HG02623 (cell line): ENCODE measurements at regions not wholly inside any gene's neighbourhood (a gene's known extent, or its start where the extent isn't known, plus 50 kb on each side); places are given as distances from the start of the nearest gene placed in this dataset.

Experiments
- ATAC-seq: cut with Tn5 transposase; IDR thresholded peaks from one replicate; pipeline ENCODE4 v1.9.1; 2021; ENCODE audit warnings: moderate library complexity; ENCODE audit not compliant: unreplicated experiment

DNA sequence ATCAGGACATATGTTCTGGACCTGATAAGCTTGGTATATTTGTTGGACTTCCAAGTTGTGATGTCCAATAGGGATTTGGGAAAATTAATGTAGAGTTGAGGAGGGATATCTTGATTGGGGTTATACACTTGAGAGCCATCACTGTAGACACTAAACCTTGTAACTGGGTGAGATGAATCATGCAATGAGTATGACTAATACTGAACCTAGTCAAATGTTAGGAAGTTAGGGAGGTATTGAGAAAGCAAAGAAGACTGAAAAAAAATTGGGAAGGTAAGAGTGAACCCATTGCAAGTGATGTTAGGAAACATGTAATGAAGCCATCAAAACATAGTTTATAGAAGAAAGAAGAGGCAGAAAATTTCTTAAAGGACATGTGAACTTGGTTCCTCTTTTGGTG, 668.4 kb upstream of the CDH9 start:
- ATAC-seq, result no peak

- ATAC-seq, result no peak
Observed at GRCh38 chr5:27705661-27706060, 667.3 kb upstream of the CDH9 start.

DNA sequence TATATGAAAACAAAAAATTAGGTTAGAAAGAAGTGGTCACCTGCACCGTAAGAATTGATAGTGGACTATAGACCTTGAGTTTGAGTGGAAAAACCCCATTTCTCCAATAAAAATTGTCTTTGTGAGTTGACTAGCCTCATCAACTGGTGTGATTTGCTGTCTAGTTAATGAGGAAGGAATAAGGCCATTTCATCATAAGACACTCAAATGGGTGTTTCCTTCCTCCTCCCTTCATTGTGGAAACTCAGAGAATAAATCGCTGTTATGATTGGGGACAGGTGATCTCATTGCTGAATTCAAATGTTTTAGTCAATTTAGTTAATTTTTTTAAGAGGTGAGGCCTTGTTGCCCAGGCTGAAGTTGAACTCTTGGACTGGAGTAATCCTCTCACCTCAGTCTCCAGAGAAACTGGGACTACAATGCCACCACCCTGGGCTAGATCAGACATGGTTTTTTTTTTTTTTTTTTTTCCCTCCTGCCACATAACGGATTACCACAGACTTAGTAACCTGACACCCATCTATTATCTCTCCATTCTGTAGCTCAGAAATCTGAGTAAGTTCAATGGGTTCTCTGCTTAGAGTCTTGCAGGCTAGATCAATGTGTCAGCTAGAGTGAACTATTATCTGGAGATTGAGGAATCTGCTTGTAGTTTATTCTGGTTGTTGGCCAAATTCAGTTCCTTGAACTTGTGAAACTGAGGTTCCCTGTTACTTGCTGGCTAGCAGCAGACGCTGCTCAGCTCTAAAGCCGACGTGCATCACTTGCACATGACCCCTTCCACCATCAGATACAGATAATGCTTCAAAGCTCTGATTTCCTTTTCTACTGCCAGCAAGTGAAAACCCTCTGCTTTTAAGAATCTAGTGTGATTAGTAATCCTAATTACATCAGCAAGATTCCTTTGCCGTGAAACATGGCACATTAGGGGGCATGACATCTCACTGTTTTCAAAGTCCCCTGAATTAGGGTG, 663.8 kb upstream of the CDH9 start:
- no peak for ATAC-seq

DNA sequence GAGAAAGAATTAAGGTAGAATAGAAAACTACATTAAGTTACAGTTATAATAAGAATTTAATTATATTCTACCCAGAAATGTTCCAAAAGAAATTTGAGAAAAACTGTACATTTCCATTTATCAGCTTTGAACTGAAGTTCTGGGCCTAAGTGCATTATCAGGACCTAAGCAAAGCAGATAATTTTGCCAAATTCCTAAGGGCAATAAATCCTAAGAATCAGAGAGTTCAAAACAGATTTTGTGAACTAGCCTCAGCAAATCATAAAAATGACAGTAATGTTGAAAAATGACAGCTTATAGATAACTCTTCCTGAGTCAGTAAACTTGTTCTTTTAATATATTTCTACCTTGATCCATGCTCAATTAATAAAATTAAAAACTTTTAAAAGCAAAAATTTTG, 662.1 kb upstream of the CDH9 start:
- ATAC-seq, result no peak

DNA sequence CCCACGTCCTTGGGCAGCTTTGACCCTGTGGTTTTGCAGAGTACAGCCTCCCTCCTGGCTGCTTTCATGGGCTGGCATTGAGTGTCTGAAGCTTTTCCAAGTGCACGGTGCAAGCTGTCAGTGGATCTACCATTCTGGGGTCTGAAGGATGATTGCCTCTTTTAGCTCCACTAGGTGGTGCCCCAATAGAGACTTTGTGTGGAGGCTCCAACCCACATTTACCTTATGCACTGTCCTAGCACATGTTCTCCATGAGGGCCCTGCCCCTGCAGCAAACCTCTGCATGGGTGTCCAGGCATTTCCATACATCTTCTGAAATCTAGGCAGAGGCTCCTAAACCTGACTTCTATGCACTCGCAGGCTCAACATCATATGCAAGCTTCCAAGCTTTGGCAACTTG, 644.2 kb upstream of the CDH9 start:
- ATAC-seq, result no peak

- no peak for ATAC-seq
Observed at GRCh38 chr5:27652505-27652904, 614.1 kb upstream of the CDH9 start.

GRCh38 chr5:27639005-27639612, 600.7 kb upstream of the CDH9 start:
- no peak for ATAC-seq

- no peak for ATAC-seq
Observed at GRCh38 chr5:27619982-27620381, 581.6 kb upstream of the CDH9 start.

DNA sequence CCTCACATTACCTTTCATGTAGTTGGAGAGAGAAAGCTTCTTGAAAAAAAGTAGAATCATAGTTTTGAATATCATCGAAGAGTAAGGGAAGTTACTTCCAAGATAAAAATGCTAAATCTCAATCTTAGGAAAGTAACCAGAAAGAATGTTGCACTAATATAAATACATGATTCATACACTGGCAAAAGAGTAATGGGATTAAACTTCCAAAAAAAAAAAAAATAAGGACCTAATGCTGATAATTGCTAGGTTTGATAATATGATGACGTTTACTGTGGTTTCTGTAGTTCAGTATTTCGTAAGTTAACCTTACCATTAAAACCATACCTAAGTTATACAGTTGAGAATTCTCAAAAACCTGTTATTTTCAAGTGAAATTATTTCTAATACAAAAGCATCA, 573.8 kb upstream of the CDH9 start:
- no peak for ATAC-seq

- no peak for ATAC-seq
Observed at GRCh38 chr5:27608992-27609391, 570.6 kb upstream of the CDH9 start.

DNA sequence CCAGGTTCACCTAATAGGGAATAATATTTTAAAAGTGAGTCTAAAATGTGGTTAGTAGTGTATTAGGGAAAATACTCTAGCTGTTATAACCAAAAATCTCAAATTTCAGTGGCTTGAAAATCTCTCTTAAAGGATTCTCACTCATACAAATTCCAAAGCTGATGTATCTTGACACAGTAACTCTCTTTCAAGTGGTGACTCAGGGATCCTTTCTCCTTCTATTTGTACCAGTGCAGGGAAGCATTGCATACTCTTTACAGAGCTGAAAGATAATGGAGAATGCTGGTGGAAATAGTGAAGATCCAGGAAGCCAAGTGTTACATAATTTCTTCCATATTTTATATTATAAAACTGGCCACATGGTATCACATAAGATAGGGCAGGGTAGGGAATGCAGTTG, 560.2 kb upstream of the CDH9 start:
- no peak for ATAC-seq

DNA sequence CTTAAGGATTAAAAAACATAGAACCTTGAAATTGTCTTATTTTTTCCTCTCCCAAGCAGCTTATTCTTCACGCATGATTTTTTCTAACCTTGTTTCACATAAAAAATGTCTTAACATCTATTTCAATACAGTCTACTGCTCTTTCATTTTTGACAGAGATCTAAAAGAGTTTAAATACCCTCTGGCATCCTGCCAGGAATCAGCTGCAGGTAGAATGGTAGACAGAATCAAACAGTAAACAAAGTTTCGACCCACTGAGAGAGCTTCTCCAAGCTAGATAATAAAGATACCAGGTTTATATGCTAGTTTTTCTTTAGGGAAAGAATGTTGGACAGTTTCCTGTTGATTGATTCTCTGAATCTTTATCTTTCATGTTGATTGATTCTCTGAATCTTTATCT, 555.8 kb upstream of the CDH9 start:
- no peak for ATAC-seq

GRCh38 chr5:27592231-27592630, 553.8 kb upstream of the CDH9 start:
- ATAC-seq, result no peak

- no peak for ATAC-seq
Observed at GRCh38 chr5:27590503-27590902, 552.1 kb upstream of the CDH9 start.

- no peak for ATAC-seq
Observed at GRCh38 chr5:27578279-27578678, 539.9 kb upstream of the CDH9 start.

GRCh38 chr5:27571681-27572080, 533.3 kb upstream of the CDH9 start:
- no peak for ATAC-seq

- no peak for ATAC-seq
Observed at GRCh38 chr5:27568811-27569210, 530.4 kb upstream of the CDH9 start.

DNA sequence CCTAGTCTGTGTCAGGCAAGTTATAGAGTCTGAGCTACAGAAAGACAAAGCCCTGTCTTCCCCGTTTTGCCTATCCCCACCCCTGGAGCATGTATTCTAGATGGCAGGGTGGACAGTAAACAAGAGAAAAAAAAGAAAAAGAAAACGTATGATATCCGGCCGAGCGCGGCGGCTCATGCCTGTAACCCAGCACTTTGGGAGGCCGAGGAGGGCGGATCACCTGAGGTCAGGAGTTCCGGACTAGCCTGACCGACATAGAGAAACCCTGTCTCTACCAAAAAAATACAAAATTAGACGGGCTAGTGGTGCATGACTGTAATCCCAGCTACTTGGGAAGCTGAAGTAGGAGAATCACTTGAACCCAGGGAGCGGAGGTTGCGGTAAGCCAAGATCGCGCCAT, 523.0 kb upstream of the CDH9 start:
- no peak for ATAC-seq

DNA sequence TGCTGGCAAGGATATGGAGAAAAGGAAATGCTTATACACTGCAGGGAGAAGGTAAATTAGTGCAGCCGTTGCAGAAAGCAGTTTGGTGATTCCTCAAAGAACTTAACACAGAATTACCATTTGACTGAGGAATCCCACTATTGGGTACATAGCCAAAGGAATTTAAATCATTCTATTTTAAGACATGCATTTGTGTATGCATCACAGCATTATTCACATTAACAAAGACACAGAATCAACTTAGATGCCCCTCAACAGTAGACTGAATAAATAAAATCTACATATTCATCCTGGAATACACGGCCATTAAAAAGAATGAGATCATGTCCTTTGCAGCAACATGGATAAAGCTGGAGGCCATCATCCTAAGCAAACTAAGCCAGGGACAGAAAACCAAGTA, 510.1 kb upstream of the CDH9 start:
- ATAC-seq, result no peak

GRCh38 chr5:27535031-27535557, 496.7 kb upstream of the CDH9 start:
- no peak for ATAC-seq

DNA sequence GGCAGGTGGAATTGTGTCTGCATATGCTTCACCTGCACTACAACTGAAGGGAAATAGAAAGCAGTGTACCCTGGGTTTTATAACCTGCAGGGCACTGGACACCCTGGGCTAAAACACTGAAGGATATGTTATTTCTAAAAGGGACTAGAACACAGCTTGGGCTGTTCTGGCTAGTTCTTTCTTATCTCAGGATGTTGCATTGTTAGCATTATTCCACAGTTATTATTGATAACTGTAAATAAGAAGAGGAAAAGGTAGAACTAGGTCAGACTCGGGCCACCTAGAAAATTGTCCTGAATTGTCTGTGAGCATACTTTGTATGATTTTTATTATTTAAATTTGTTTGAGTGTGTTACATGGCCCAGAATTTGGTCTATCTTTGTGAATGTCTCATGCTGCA, 493.9 kb upstream of the CDH9 start:
- no peak for ATAC-seq

- ATAC-seq, result no peak
Observed at GRCh38 chr5:27524515-27524914, 486.1 kb upstream of the CDH9 start.
